ENCODE measurements at regions not wholly inside any gene's neighbourhood (a gene's known extent, or its start where the extent isn't known, plus 50 kb on each side); places are given as distances from the start of the nearest gene placed in this dataset.
A peak's percentile ranks its signal among the peaks of the same experiment; 100 is the strongest.

DNA sequence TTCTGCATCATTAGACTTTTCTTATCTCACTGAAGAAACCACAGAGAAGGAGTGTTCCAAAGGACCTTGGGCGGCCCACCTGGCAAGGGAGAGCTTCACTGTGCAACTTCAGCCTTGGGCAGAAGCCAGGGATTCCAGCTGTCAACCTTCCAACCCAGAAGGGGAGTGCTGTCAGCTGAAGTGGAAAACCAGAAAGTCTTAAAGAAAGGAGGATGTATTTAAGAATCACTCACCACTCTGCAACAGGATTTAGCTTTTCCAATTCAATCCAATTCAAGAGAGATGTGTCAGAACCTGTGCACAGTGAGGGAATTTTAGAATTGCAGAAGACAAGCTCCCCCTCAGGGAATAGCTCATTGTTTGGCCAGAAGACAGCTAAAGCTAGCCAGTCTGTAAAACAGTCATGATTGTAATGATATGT lies 553.7 kb downstream of the CD83 start:
- H3K4me3 ChIP-seq (ENCODE audit: low read depth, low read length), result no peak overlapping the region
- in situ Hi-C loops (cut with HindIII; ENCODE audit: low sequenced_read_pairs), result no loop called here
- DNase-seq (ENCODE audit: low read depth), result peak; percentile 77
- TF ChIP-seq, protein P1, sequence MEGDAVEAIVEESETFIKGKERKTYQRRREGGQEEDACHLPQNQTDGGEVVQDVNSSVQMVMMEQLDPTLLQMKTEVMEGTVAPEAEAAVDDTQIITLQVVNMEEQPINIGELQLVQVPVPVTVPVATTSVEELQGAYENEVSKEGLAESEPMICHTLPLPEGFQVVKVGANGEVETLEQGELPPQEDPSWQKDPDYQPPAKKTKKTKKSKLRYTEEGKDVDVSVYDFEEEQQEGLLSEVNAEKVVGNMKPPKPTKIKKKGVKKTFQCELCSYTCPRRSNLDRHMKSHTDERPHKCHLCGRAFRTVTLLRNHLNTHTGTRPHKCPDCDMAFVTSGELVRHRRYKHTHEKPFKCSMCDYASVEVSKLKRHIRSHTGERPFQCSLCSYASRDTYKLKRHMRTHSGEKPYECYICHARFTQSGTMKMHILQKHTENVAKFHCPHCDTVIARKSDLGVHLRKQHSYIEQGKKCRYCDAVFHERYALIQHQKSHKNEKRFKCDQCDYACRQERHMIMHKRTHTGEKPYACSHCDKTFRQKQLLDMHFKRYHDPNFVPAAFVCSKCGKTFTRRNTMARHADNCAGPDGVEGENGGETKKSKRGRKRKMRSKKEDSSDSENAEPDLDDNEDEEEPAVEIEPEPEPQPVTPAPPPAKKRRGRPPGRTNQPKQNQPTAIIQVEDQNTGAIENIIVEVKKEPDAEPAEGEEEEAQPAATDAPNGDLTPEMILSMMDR (IDR thresholded peaks at IDR 0.05; ENCODE audit: low read depth, low read length, missing control alignments), result no peak

DNA sequence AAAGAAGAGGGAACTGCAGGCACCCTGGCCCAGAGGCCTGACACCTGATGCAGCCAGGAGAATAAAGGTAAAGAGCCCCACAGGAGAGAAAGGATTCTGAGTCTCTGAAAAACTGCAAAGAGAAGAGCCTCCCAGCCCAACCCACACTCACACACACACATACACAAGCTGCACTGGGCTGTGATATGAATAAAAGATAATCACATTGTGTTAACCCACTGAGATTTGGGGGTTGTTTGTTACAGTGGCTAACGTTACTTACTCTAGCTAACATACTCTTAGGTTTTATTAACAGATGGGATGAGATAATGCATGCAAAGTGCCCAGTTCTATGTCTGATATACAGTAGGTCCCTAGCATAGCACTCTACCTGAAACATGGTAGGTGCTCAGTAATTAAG lies 554.4 kb downstream of the CD83 start:
- TF ChIP-seq, protein P1 (IDR thresholded peaks at IDR 0.05; ENCODE audit: low read depth, low read length, missing control alignments), result no peak
- no peak for DNase-seq (ENCODE audit: low read depth)
- no peak overlapping the region for H3K4me3 ChIP-seq (ENCODE audit: low read depth, low read length)
- in situ Hi-C loops (cut with HindIII; ENCODE audit: low sequenced_read_pairs), result no loop called here

DNA sequence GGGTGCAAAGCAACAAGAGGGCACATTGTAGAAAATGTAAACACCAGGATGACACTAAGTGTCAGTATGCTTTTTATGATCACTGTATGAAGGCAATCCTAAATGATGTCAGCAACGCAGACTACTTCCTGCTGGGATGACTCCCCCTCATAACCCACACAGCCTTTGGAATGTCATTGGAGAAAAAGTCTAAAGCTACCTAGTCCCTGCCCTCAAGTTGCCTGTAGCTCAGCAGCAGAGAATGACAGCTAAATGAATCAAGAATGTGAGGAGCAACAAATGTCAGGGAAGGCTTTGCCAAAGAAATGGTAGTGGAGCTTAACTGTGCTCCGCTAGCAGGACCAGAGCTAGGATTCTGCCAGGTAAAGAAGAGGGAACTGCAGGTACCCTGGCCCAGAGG lies 555.6 kb downstream of the CD83 start:
- TF ChIP-seq, protein P1 (IDR thresholded peaks at IDR 0.05; ENCODE audit: low read depth, low read length, missing control alignments), result no peak
- no peak for DNase-seq (ENCODE audit: low read depth)
- in situ Hi-C loops (cut with HindIII; ENCODE audit: low sequenced_read_pairs), result no loop called here
- no peak overlapping the region for H3K4me3 ChIP-seq (ENCODE audit: low read depth, low read length)

DNA sequence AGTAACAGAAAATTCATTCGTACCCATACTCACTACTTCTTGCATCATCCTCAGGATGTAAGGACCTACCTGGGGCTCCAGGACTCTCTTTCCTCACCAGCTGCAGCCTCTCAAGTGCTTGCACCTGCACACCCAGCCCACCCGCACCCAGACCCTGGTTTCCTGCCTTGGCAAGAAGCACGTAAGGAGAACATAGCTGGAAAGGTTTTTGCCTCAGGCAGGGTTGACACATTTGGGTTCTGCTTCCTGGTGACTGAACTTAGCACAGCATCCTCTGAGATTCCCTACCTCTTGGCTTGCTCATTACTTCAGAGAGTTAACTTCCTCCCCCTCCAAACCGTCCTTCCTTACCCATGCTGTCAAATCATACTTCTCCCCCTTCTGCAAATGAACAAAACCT lies 556.9 kb downstream of the CD83 start:
- in situ Hi-C loops (cut with HindIII; ENCODE audit: low sequenced_read_pairs), result no loop called here
- no peak for DNase-seq (ENCODE audit: low read depth)
- TF ChIP-seq, protein P1 (IDR thresholded peaks at IDR 0.05; ENCODE audit: low read depth, low read length, missing control alignments), result no peak
- no peak overlapping the region for H3K4me3 ChIP-seq (ENCODE audit: low read depth, low read length)

DNA sequence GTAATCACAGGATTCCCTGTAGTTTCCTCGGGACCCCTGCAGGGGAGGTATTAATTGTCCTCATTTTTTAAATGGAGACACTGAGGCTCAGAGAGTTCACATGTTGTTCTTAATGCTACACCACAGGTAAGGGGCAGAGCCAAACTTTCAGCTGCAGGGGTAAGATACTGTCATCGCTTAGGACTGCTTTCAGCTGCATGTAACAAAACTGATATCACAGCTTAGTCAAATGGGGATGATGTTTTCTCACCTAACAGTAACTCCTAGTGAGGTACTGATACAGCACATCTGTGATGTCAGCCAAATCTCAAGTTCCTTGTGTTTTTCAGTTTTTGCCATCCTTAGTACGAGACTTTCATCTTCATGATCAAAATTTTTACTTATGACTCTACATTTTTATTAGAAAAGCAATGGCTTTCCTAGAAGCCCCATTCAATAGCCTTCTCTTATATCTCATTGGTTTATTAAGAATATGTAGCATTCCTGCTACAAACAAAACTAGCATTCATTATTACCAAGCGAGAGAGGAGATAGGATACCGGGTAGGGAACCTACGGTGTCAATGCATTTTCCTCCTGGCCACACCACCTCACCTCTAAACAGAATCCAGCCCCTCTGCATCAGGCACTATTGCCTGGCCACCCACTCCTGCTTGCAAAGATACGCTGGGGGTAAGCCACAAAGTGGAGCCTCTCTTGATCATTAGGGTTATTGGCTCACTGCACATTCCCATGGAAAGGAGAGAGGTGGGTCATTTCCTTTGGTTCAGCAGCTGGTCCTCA lies 557.5 kb downstream of the CD83 start:
- TF ChIP-seq, protein P1 (IDR thresholded peaks at IDR 0.05; ENCODE audit: low read depth, low read length, missing control alignments), result no peak
- no peak for DNase-seq (ENCODE audit: low read depth)
- in situ Hi-C loops (cut with HindIII; ENCODE audit: low sequenced_read_pairs), result no loop called here
- no peak overlapping the region for H3K4me3 ChIP-seq (ENCODE audit: low read depth, low read length)

DNA sequence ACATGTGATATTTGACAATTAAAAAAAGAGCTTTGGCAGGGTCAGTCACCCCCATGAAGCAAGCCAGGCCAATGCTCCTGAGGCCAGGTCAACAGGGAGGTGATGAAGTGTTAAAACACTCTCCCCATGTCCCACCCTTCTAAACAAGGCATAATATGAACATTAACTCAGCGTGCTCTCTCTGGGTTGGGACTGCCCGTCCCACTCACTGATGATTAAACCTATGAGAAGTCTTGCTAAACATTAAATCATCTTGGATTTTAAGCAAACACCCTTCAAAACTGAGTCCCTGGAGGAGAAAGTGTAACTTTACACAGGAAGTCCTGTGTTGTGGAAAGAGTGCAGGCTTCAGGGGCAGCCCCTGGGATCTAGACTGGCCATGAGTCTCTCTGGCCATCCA lies 558.5 kb downstream of the CD83 start:
- no peak overlapping the region for H3K4me3 ChIP-seq (ENCODE audit: low read depth, low read length)
- TF ChIP-seq, protein P1 (IDR thresholded peaks at IDR 0.05; ENCODE audit: low read depth, low read length, missing control alignments), result no peak
- no peak for DNase-seq (ENCODE audit: low read depth)
- in situ Hi-C loops (cut with HindIII; ENCODE audit: low sequenced_read_pairs), result no loop called here

Data from astrocyte of the cerebellum (primary cell).